OCI-LY1 (cell line): ENCODE measurements at regions not wholly inside any gene's neighbourhood (a gene's known extent, or its start where the extent isn't known, plus 50 kb on each side); places are given as distances from the start of the nearest gene placed in this dataset.

Source experiments
- CTCF ChIP-seq: fragments of 200-600 bp; sonication (generic), shearing (Covaris generic); IDR thresholded peaks from 2 replicates; pipeline ENCODE4 v1.5.1; 2017; ENCODE audit warnings: mild to moderate bottlenecking, antibody characterized with exemption, low read length, moderate library complexity, mixed read lengths
- EZH2 ChIP-seq: fragments of 200-600 bp; sonication (generic), shearing (Covaris generic); IDR thresholded peaks from 2 replicates; pipeline ENCODE4 v1.8.0; 2017; ENCODE audit warnings: borderline replicate concordance, mixed run types, mild to moderate bottlenecking, antibody characterized with exemption, low read length, moderate library complexity, mixed read lengths

- TF ChIP-seq CTCF = no peak
- TF ChIP-seq EZH2 = no peak
Observed at GRCh38 chr3:193145248-193145647, 95.8 kb upstream of the PLAAT1 start.
